ENCODE measurements at regions not wholly inside any gene's neighbourhood (a gene's known extent, or its start where the extent isn't known, plus 50 kb on each side); places are given as distances from the start of the nearest gene placed in this dataset.

- intact Hi-C loops (cut with micrococcal nuclease; ENCODE audit: unreplicated experiment): no loop called here
- TF ChIP-seq ZFP91 (CRISPR knock-in tag; IDR thresholded peaks at IDR 0.05; ENCODE audit: borderline replicate concordance): 0 out of 2 replicates have a peak, but pooled peaks have one; percentile 15
- TF ChIP-seq ZNF383 (CRISPR knock-in tag; IDR thresholded peaks at IDR 0.05; ENCODE audit: borderline replicate concordance): no peak
- no peak for TF ChIP-seq GABPA (IDR thresholded peaks at IDR 0.05; ENCODE audit: low read depth, low read length)
- TF ChIP-seq GABPA (CRISPR knock-in tag; IDR thresholded peaks at IDR 0.05; ENCODE audit: low read depth): no peak
- no peak for TF ChIP-seq ATF1 (CRISPR knock-in tag; IDR thresholded peaks at IDR 0.05)
- peak; percentile 12; the same call in 1 of the 2 replicates for TF ChIP-seq ZNF687 (CRISPR knock-in tag; IDR thresholded peaks at IDR 0.05)
- TF ChIP-seq ZNF329 (CRISPR knock-in tag; IDR thresholded peaks at IDR 0.05; ENCODE audit: low read depth): no peak
- no peak for TF ChIP-seq HNF1B (CRISPR knock-in tag; IDR thresholded peaks at IDR 0.05)
- no peak for TF ChIP-seq ZNF766 (CRISPR knock-in tag; IDR thresholded peaks at IDR 0.05; ENCODE audit: borderline replicate concordance)
- peak in 1 of 2 experiments; percentile 29; a peak in 1 of 4 replicates for TF ChIP-seq POLR2A (IDR thresholded peaks at IDR 0.05; ENCODE audit: insufficient read depth in 1 of 2, low read depth in 2 of 2, low read length in 2 of 2)
- POLR2A ChIA-PET: interaction anchor here (1.0 to 3.2 kb wide), 2 partner anchors 15 to 18 kb away, joined by 3 to 11 read pairs; no protein-coding TSS in a partner anchor
- Histone ChIP-seq H3K4me3 (replicated peaks in 1 of 3; ENCODE audit: insufficient read depth in 1 of 3, low read depth in 2 of 3, low read length in 3 of 3) (no peak overlapping the region), H3K27ac (ENCODE audit: extremely low read length, insufficient read depth, low read length) (no peak overlapping the region), H3K4me1 (ENCODE audit: insufficient read depth, low read length) (peaks cover 7% of the 10 kb centered on the region), H3K79me2 (ENCODE audit: insufficient read depth, low read length) (peaks cover 45% of the 10 kb centered on the region), H2AFZ (ENCODE audit: low read length) (no peak overlapping the region), H3K36me3 (replicated peaks in 1 of 2; ENCODE audit: control insufficient read depth in 1 of 2, insufficient read depth in 2 of 2, low read length in 2 of 2) (peaks cover 24 to 77% of the 10 kb centered on the region in 2 experiments), H3K9me3 (ENCODE audit: low read length) (no peaks in the 10 kb centered on the region), H3K27me3 (ENCODE audit: control insufficient read depth in 1 of 2, insufficient read depth in 2 of 2, low read length in 2 of 2) (no peaks in the 10 kb centered on the region), H3K4me2 (ENCODE audit: low read depth, low read length) (no peak overlapping the region), H4K20me1 (ENCODE audit: insufficient read depth, low read length) (peaks cover 51% of the 10 kb centered on the region; the same call in 1 of the 2 replicates), H3K9ac (ENCODE audit: insufficient read depth, low read depth, low read length) (no peak overlapping the region)
- WGBS (ENCODE audit: low lambda C conversion rate): 93% methylated on average over 19 of the region's 24 CpGs
- no TSS peak for BruUV-seq (replicated peaks)
- CTCF ChIA-PET (ENCODE audit: low intra/inter-chr PET ratio, low total read pairs): no interaction called here
- FAIRE-seq (no peak), DNase-seq (ENCODE audit: low spot score) (no peak), ATAC-seq (no peak)
- in situ Hi-C loops (cut with HindIII; ENCODE audit: extremely low pct_ligation_motif_present, low pct_unique_long_range_greater_than_20kb): no loop called here
Observed at GRCh38 chr17:77435272-77436057, 294.7 kb downstream of the SEC14L1 start.

Data from HepG2 (cell line).